H1 (cell line): ENCODE measurements at regions not wholly inside any gene's neighbourhood (a gene's known extent, or its start where the extent isn't known, plus 50 kb on each side); places are given as distances from the start of the nearest gene placed in this dataset.

ENCODE experiments used
- CTCF ChIA-PET: fragments of 300-600 bp; sonication (Branson Sonifier 250); formaldehyde crosslinking; loops from one replicate; lab custom pipeline; 2021; ENCODE audit not compliant: partially characterized antibody; lab: Charles Lee
- POLR2A ChIA-PET: fragments of 300-600 bp; sonication (Branson Sonifier 250); formaldehyde crosslinking; loops from one replicate; lab custom pipeline; 2021; ENCODE audit warnings: inconsistent platforms; ENCODE audit not compliant: partially characterized antibody; lab: Charles Lee
- DNase-seq, 2 experiments: peaks; one replicate each; pipeline versions ENCODE4 v3.0.0 to v3.0.0-alpha.2; 2010 to 2022; ENCODE audit warnings: low spot score in 2 of 2, low read depth in 1 of 2, mixed read lengths in 1 of 2
- FAIRE-seq: peaks from 2 replicates; lab custom pipeline; 2011; peaks lifted over from hg19 to GRCh38; lab: Jason Lieb, UNC
- H2AFZ ChIP-seq: 2 replicates; pipeline ENCODE4 v1.8.1; 2012; ENCODE audit warnings: low read length, inconsistent platforms
- H2AK5ac ChIP-seq: 2 replicates; pipeline ENCODE4 v1.6.1; 2013; ENCODE audit warnings: low read depth, low read length
- H2BK120ac ChIP-seq: replicated peaks from 2 replicates; pipeline ENCODE3; 2013; ENCODE audit warnings: low read depth, low read length, inconsistent platforms
- H2BK12ac ChIP-seq: 2 replicates; pipeline ENCODE4 v1.6.1; 2013; ENCODE audit warnings: low read depth, low read length
- H2BK15ac ChIP-seq: 2 replicates; pipeline ENCODE4 v1.6.1; 2013; ENCODE audit warnings: low read length
- H2BK20ac ChIP-seq: 2 replicates; pipeline ENCODE4 v1.6.1; 2013; ENCODE audit warnings: low read length
- H2BK5ac ChIP-seq: 2 replicates; pipeline ENCODE4 v1.6.1; 2013; ENCODE audit warnings: low read depth, low read length
- H3K14ac ChIP-seq: 2 replicates; pipeline ENCODE4 v1.6.1; 2013; ENCODE audit warnings: inconsistent platforms; ENCODE audit not compliant: insufficient read length
- H3K18ac ChIP-seq: 2 replicates; pipeline ENCODE4 v1.6.1; 2013; ENCODE audit warnings: low read length; ENCODE audit errors: extremely low read depth
- H3K23ac ChIP-seq: 2 replicates; pipeline ENCODE4 v1.6.1; 2013; ENCODE audit warnings: inconsistent platforms; ENCODE audit not compliant: insufficient read length
- H3K23me2 ChIP-seq: 2 replicates; pipeline ENCODE4 v1.6.1; 2013; ENCODE audit warnings: low read depth, low read length
- H3K27ac ChIP-seq: 2 replicates; pipeline ENCODE4 v1.6.1; 2011; ENCODE audit warnings: low read depth, low read length, inconsistent platforms
- H3K27me3 ChIP-seq, 4 experiments: replicated peaks in 1 of 4; 1 replicate in 1 of 4; 2 replicates in 3 of 4; pipeline versions ENCODE4 v1.6.1 to v1.8.1; 2011 to 2013; ENCODE audit warnings: low read length in 3 of 4, mild to moderate bottlenecking in 3 of 4, inconsistent platforms in 2 of 4, mixed read lengths in 2 of 4, moderate library complexity in 1 of 4; ENCODE audit not compliant: control insufficient read depth in 3 of 4, insufficient read depth in 3 of 4; ENCODE audit errors: extremely low read depth in 1 of 4
- H3K36me3 ChIP-seq, 4 experiments: 2 replicates each; pipeline versions ENCODE4 v1.6.1 to v1.8.1; 2011 to 2013; ENCODE audit warnings: mild to moderate bottlenecking in 4 of 4, low read length in 3 of 4, moderate library complexity in 2 of 4, control low read depth in 1 of 4, inconsistent platforms in 1 of 4; ENCODE audit not compliant: insufficient read depth in 4 of 4, control insufficient read depth in 2 of 4
- H3K4ac ChIP-seq: replicated peaks from 2 replicates; pipeline ENCODE3; 2013; ENCODE audit warnings: low read length, low read depth, mixed read lengths, inconsistent platforms; ENCODE audit not compliant: insufficient read length
- H3K4me1 ChIP-seq, 4 experiments: replicated peaks in 1 of 4; 1 replicate in 1 of 4; 2 replicates in 3 of 4; pipeline versions ENCODE4 v1.6.1 to v1.8.1; 2011 to 2013; ENCODE audit warnings: low read length in 3 of 4, inconsistent platforms in 2 of 4, mixed read lengths in 1 of 4; ENCODE audit not compliant: insufficient read depth in 4 of 4, control insufficient read depth in 3 of 4
- H3K4me2 ChIP-seq, 2 experiments: 2 replicates each; pipeline versions ENCODE4 v1.6.1 to v1.8.1; 2011 to 2013; ENCODE audit warnings: low read depth in 2 of 2, low read length in 2 of 2, control low read depth in 1 of 2, inconsistent platforms in 1 of 2, mild to moderate bottlenecking in 1 of 2; ENCODE audit not compliant: insufficient read depth in 1 of 2
- H3K4me3 ChIP-seq, 4 experiments: fragments of 200-600, 300-600 bp in 1 of 4; sonication (generic), shearing (Covaris generic), sonication (Bioruptor Twin) in 1 of 4; 2 replicates each; pipeline versions ENCODE4 v1.5.1 to v1.8.1; 2011 to 2016; ENCODE audit warnings: low read length in 4 of 4, low read depth in 3 of 4, control low read depth in 2 of 4, inconsistent platforms in 2 of 4, mild to moderate bottlenecking in 2 of 4, mixed read lengths in 1 of 4, moderate library complexity in 1 of 4; ENCODE audit not compliant: insufficient read depth in 2 of 4; ENCODE audit errors: extremely low read depth in 1 of 4
- H3K56ac ChIP-seq: replicated peaks from 2 replicates; pipeline ENCODE3; 2013; ENCODE audit warnings: low read depth, mild to moderate bottlenecking, mixed read lengths, low read length, inconsistent platforms; ENCODE audit not compliant: insufficient read length
- H3K79me1 ChIP-seq: 2 replicates; pipeline ENCODE4 v1.6.1; 2013; ENCODE audit warnings: low read depth, low read length, control low read depth
- H3K79me2 ChIP-seq, 2 experiments: 2 replicates each; pipeline versions ENCODE4 v1.6.1 to v1.8.1; 2012 to 2013; ENCODE audit warnings: low read length in 2 of 2, mild to moderate bottlenecking in 2 of 2, inconsistent platforms in 1 of 2; ENCODE audit not compliant: insufficient read depth in 2 of 2, control insufficient read depth in 1 of 2
- H3K9ac ChIP-seq, 4 experiments: replicated peaks in 1 of 4; 1 replicate in 1 of 4; 2 replicates in 3 of 4; pipeline versions ENCODE4 v1.6.1 to v1.8.1; 2011 to 2013; ENCODE audit warnings: low read depth in 3 of 4, low read length in 3 of 4, control low read depth in 2 of 4, mild to moderate bottlenecking in 2 of 4, moderate library complexity in 2 of 4, inconsistent platforms in 1 of 4; ENCODE audit errors: extremely low read depth in 1 of 4
- H3K9me3 ChIP-seq, 2 experiments: 2 replicates each; pipeline versions ENCODE4 v1.6.1 to v1.8.1; 2012 to 2013; ENCODE audit warnings: mild to moderate bottlenecking in 2 of 2, moderate library complexity in 2 of 2, control low read depth in 1 of 2, inconsistent platforms in 1 of 2, low read depth in 1 of 2, low read length in 1 of 2, mixed read lengths in 1 of 2; ENCODE audit not compliant: insufficient read depth in 2 of 2
- H4K20me1 ChIP-seq, 2 experiments: replicated peaks in 1 of 2; 2 replicates each; pipeline versions ENCODE3 to v1.8.1; 2011 to 2013; ENCODE audit warnings: inconsistent platforms in 2 of 2, low read length in 2 of 2, mild to moderate bottlenecking in 1 of 2; ENCODE audit not compliant: insufficient read depth in 2 of 2, control insufficient read depth in 1 of 2
- H4K5ac ChIP-seq: 2 replicates; pipeline ENCODE4 v1.6.1; 2013; ENCODE audit warnings: low read length, low read depth, mixed read lengths, inconsistent platforms; ENCODE audit not compliant: insufficient read length
- H4K8ac ChIP-seq: 2 replicates; pipeline ENCODE4 v1.8.0; 2013; ENCODE audit warnings: mild to moderate bottlenecking, moderate library complexity, low read length, inconsistent platforms; ENCODE audit not compliant: insufficient read depth; ENCODE audit errors: extremely low read depth
- H4K91ac ChIP-seq: replicated peaks from 2 replicates; pipeline ENCODE3; 2013; ENCODE audit warnings: low read length, mixed read lengths, inconsistent platforms; ENCODE audit not compliant: insufficient read length
- BACH1 ChIP-seq: IDR thresholded peaks from 2 replicates; pipeline ENCODE4 v1.6.1; 2012; ENCODE audit warnings: low read length, improper control_type of control experiment
- CBX8 ChIP-seq: fragments of 300-800, 300-1000 bp; sonication (generic); IDR thresholded peaks from 2 replicates; pipeline ENCODE4 v1.7.1; 2016; ENCODE audit warnings: low read depth, low read length, borderline replicate concordance
- CREB1 ChIP-seq: IDR thresholded peaks from 2 replicates; pipeline ENCODE4 v1.6.1; 2012; ENCODE audit warnings: inconsistent platforms
- CTBP2 ChIP-seq: IDR thresholded peaks from 2 replicates; pipeline ENCODE4 v1.7.0; 2011; ENCODE audit warnings: borderline replicate concordance, mild to moderate bottlenecking, moderate library complexity, mixed read lengths, low read length; ENCODE audit not compliant: insufficient read depth, insufficient read length
- EP300 ChIP-seq, 2 experiments: IDR thresholded peaks; 1 replicate in 1 of 2; 2 replicates in 1 of 2; pipeline ENCODE4 v1.6.1; 2011 to 2012; ENCODE audit warnings: low read depth in 2 of 2, low read length in 2 of 2, mild to moderate bottlenecking in 2 of 2, borderline replicate concordance in 1 of 2, inconsistent platforms in 1 of 2, moderate library complexity in 1 of 2
- GABPA ChIP-seq: IDR thresholded peaks from 2 replicates; pipeline ENCODE4 v1.6.1; 2011; ENCODE audit warnings: mild to moderate bottlenecking, low read length, moderate library complexity, borderline replicate concordance; ENCODE audit not compliant: insufficient read depth
- HDAC6 ChIP-seq: IDR thresholded peaks from one replicate; pipeline ENCODE4 v1.7.1; 2012; ENCODE audit warnings: low read depth, mild to moderate bottlenecking, inconsistent platforms, low read length, moderate library complexity
- KDM1A ChIP-seq: fragments of 200-600, 300-600 bp; sonication (generic); IDR thresholded peaks from 2 replicates; pipeline ENCODE4 v1.7.1; 2016; ENCODE audit warnings: mild to moderate bottlenecking, low read length, borderline replicate concordance
- MAX ChIP-seq: IDR thresholded peaks from 2 replicates; pipeline ENCODE4 v1.6.1; 2012; ENCODE audit warnings: inconsistent platforms
- PHF8 ChIP-seq: fragments of 200-600 bp; sonication (generic); conservative IDR thresholded peaks from 2 replicates; pipeline ENCODE4 v1.7.1; 2012; ENCODE audit warnings: low read depth, mild to moderate bottlenecking, inconsistent platforms, low read length, moderate library complexity
- POLR2A ChIP-seq, 2 experiments: IDR thresholded peaks; 1 replicate in 1 of 2; 2 replicates in 1 of 2; pipeline ENCODE4 v1.6.1; 2011; ENCODE audit warnings: low read depth in 2 of 2, low read length in 2 of 2, mild to moderate bottlenecking in 2 of 2; ENCODE audit errors: control extremely low read depth in 1 of 2
- RFX5 ChIP-seq: IDR thresholded peaks from 2 replicates; pipeline ENCODE4 v1.6.1; 2011; ENCODE audit warnings: low read depth, low read length, improper control_type of control experiment, borderline replicate concordance
- RNF2 ChIP-seq: fragments of 200-900, 300-1000 bp; sonication (generic); IDR thresholded peaks from 2 replicates; pipeline ENCODE4 v1.7.1; 2016; ENCODE audit warnings: borderline replicate concordance, low read depth, mild to moderate bottlenecking, antibody characterized with exemption, low read length; ENCODE audit not compliant: poor library complexity, severe bottlenecking; ENCODE audit errors: missing control alignments
- SIRT6 ChIP-seq: IDR thresholded peaks from one replicate; pipeline ENCODE4 v1.7.1; 2012; ENCODE audit warnings: low read length, inconsistent platforms
- WGBS, 2 experiments: shearing (Covaris generic) in 1 of 2; methylation state at CpG; one replicate each; pipeline versions ENCODE4 v1.1.6 to v1.1.7; 2013 to 2015; ENCODE audit warnings: low lambda C conversion rate in 2 of 2, mixed read lengths in 2 of 2, inconsistent platforms in 1 of 2, low coverage in 1 of 2, missing lambda C conversion rate in 1 of 2; ENCODE audit not compliant: insufficient replicate concordance in 2 of 2, insufficient coverage in 1 of 2, insufficient read length in 1 of 2; ENCODE audit errors: extremely low coverage in 1 of 2, missing lambda C conversion rate in 1 of 2; 5-methylcytosine and 5-hydroxymethylcytosine counted together

- Histone ChIP-seq H3K79me1 (no peaks in the 10 kb centered on the region), H2BK20ac (no peak overlapping the region), H3K23me2 (no peaks in the 10 kb centered on the region), H3K23ac (no peak overlapping the region), H2BK5ac (no peak overlapping the region), H3K4me1 (peaks cover 0 to 3% (median 1%) of the 10 kb centered on the region in 4 experiments; a peak in 1 of 7 replicates), H3K18ac (no peak overlapping the region), H4K91ac (no peak overlapping the region), H3K9me3 (no peaks in the 10 kb centered on the region), H3K56ac (no peak overlapping the region), H3K36me3 (no peaks in the 10 kb centered on the region), H2BK15ac (no peak overlapping the region), H3K4ac (no peak overlapping the region), H2BK120ac (no peak overlapping the region), H3K4me2 (peak overlapping the region in 1 of 2 experiments; percentile 44; a peak in 1 of 4 replicates), H2AFZ (no peak overlapping the region), H3K79me2 (no peaks in the 10 kb centered on the region), H4K5ac (no peak overlapping the region), H3K27ac (no peak overlapping the region), H3K27me3 (peaks cover 7 to 38% (median 22%) of the 10 kb centered on the region in 4 experiments; a peak in 6 of 7 replicates), H4K8ac (no peak overlapping the region), H3K9ac (peak overlapping the region in 1 of 4 experiments; percentile 43; a peak in 1 of 7 replicates), H4K20me1 (no peaks in the 10 kb centered on the region), H2AK5ac (no peak overlapping the region), H3K14ac (no peak overlapping the region), H2BK12ac (no peak overlapping the region), H3K4me3 (no peak overlapping the region)
- ChIA-PET POLR2A (no interaction called here), CTCF (interaction anchor here (0.8 kb wide), 1 partner anchor 1037 kb away, joined by 3 read pairs; no protein-coding TSS in a partner anchor)
- FAIRE-seq (no peak), DNase-seq (no peak)
- 8% methylated on average over 3 of the region's 3 CpGs; no CpG with 5 or more reads in 1 of the 2 experiments for WGBS, 2 experiments
- TF ChIP-seq SIRT6 (no peak), PHF8 (no peak), HDAC6 (no peak), EP300 (IDR thresholded peaks at IDR 0.05; ENCODE audit: borderline replicate concordance in 1 of 2, low read depth in 2 of 2, low read length in 2 of 2) (peak in 1 of 2 experiments; percentile 35; a peak in 1 of 3 replicates), KDM1A (no peak), CBX8 (no peak), MAX (no peak), POLR2A (IDR thresholded peaks at IDR 0.05; ENCODE audit: control extremely low read depth in 1 of 2, low read depth in 2 of 2, low read length in 2 of 2) (no peak), GABPA (no peak), CTBP2 (no peak), CREB1 (no peak), RFX5 (no peak), BACH1 (no peak), RNF2 (no peak)
Observed at GRCh38 chr2:184338771-184339170, 259.6 kb upstream of the ZNF804A start.
